GM19328 (cell line): ENCODE measurements at regions not wholly inside any gene's neighbourhood (a gene's known extent, or its start where the extent isn't known, plus 50 kb on each side); places are given as distances from the start of the nearest gene placed in this dataset.
"Not testable (repeated sequence)": the region's sequence is repeated elsewhere in the genome, so short reads cannot be mapped to it uniquely, and the experiment has no call there.

Experiments
- ATAC-seq: cut with Tn5 transposase; IDR thresholded peaks from one replicate; pipeline ENCODE4 v1.9.1; 2021; ENCODE audit warnings: mild to moderate bottlenecking, moderate library complexity; ENCODE audit not compliant: unreplicated experiment

GRCh38 chr14:44788612-44789011 is 173.1 kb downstream of the KLHL28 start:
- ATAC-seq = no peak

DNA sequence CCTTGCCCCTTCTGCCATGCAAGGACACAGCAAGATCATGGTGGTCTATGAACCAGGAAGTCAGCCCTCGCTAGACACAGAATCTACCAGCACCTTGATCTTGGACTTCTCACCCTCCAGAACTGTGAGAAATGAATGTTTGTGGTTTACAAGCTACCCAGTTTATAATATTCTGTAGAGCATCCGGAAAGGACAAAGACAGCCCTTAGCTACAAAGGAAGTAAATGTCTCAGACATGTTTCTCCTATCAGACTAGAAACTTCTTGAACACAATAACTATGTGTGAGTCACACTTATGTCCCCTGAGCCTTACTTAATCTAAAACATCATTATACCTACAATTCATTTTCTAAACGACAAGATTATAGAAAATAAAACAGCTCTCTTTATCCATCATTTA is 176.7 kb downstream of the KLHL28 start:
- no peak for ATAC-seq

DNA sequence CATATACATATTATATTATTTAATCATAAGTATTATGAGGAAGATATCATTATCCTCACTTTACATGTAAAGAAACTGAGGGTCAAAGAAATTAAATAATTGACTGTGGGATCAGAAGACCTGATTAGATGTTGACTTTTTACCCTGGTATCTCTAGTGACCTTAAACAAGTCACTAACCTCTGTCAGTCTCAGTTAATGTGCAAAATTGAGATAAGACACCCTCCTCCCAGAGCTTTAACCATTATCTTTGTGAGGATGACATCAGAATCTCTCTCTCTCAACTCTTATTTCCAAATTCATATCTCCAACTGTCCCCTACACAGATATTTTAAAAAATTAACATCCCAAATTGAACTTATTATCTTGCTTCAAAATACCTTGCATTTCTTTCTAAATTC is 177.8 kb downstream of the KLHL28 start:
- no peak for ATAC-seq

DNA sequence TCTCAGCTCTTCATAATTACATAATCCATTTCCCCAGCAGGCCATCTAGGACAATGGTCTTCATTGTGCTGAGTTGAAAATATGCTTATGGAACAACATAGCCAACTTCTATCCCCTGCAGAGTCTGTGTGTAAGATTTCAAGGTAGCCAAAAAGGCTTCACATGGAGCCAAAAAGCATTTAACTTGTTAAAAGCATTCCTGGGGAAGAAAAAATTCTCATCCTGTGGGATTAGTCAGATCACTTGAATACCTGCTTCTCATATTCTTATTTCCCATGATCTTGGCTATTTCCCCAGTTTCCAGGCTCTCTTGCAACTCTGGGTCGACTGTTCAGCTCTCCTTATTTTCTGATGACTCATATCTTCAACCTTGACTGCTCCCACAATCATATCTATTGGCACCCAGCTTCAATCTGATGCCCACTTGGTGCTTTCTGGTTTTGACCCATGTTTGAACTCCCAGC is 178.9 kb downstream of the KLHL28 start:
- ATAC-seq = no peak

DNA sequence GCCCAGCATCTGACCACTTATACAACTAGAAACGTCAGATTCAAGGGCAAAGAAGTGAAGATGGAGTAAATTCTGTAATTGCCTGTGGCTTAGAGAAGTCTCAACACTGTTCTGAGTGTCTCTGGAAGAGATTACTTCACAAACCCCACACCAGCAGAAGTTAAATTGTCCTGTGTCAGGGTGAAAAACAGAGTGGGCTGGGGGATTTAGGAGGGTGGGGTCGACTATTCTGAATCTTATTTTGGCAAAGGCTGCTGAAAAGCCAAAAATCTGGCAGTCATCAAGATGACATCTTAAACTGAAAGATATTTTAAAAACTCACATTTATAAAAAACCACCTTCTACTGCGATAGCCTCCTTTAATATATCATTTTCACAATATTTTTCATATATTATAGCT is 180.8 kb downstream of the KLHL28 start:
- no peak for ATAC-seq

GRCh38 chr14:44778604-44779003 is 183.1 kb downstream of the KLHL28 start:
- no peak for ATAC-seq

GRCh38 chr14:44777584-44777983 is 184.2 kb downstream of the KLHL28 start:
- ATAC-seq = no peak

- no peak for ATAC-seq
These were observed 186.5 kb downstream of the KLHL28 start for GRCh38 chr14:44775248-44775647.

GRCh38 chr14:44774396-44774795 is 187.4 kb downstream of the KLHL28 start:
- ATAC-seq = no peak

- ATAC-seq = no peak
These were observed 190.3 kb downstream of the KLHL28 start for GRCh38 chr14:44771496-44771895.

DNA sequence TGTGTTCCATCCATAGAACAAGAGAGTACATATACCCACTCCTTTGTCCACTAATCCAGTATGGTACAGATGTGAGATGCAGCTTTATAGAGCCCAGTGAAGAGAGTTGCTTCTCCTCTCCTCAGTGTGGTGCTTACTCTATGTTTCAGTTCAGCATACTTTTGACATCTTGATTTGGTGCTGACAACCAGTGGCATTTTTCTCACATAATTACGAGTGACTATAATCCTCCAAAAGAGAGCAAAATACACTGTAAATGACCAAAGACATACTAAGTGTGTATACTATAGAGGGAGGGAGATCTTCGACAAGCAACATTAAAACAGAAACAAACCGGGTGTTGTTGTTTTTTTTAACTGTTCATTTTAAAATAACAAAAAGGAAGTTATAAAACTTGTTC is 191.5 kb downstream of the KLHL28 start:
- no peak for ATAC-seq

- no peak for ATAC-seq
These were observed 192.8 kb downstream of the KLHL28 start for GRCh38 chr14:44768935-44769334.

GRCh38 chr14:44767646-44768173 is 194.0 kb downstream of the KLHL28 start:
- no peak for ATAC-seq

DNA sequence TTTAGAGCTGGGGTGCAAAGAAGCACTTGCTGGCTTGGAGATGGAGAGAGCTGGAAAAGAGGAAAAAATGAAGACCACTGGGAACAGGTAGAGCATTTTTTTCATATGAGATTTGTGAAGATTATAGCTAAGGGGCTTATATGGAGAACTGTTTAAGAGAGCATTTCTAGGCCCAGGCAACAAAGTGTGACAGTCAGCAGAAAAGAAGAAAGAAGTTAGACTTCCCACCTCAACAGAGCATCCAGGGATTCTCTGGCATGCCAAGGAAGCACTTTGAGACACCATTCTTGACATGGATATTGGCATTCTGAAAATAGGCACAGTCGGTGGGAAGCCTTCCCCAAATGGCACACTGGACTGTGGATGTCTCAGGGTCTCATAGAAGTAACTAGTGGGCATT is 195.5 kb downstream of the KLHL28 start:
- ATAC-seq = no peak

DNA sequence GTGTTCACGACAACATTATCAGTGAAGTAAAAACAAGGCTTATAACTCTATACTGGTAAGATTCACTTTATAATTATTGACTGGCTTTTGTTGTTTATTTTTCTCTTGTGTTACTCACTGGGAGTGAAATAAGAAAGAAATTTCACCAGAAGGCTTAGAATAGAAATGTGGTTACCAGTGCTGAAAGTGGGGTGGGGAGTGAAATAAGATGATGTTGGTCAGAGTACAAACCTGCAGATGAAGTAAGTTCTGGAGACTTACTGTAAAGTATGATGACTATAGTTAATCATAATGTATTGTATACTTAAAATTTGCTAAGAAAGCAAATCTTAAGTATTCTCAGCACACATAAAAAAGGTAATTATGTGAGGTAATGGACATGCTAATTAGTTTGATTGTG is 198.4 kb downstream of the KLHL28 start:
- no peak for ATAC-seq

DNA sequence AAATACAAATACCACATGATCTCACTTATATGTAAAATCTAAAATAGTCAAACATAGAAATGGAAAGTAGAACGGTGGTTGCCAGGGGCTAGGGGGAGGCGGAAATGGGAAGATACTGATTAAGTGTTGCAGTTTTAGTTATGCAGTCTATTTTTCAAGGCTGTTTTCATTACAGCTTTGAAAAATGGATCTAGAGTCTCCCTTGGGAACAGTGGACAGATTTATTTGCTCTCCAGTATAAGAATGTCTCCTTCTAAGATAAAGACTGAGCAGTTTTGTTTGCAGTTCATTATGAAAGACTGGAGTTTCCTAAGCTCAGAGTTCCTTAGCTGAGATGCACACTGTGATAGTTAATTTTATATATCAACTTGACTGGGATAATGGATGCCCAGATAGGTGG is 202.5 kb downstream of the KLHL28 start:
- no peak for ATAC-seq

DNA sequence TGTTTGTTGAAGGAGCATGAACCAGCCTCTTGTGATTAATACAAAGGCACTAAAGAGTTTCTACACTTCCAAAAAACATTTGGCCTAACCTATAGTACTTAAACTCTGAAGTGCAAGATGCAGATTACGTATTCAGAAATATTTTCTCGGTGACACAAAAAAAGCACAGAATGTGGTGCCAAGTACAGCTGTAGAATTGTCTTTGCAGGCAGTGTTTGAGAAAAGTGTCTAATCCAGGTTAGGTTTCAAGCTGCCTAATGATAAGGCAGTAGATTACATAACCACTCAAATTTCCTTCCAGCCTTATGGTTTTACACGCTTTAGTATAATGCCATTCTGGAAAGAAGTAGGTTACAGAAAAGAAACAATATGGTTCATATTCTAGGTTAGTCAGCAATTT is 205.2 kb downstream of the KLHL28 start:
- ATAC-seq = no peak

GRCh38 chr14:44745371-44745770 is 216.4 kb downstream of the KLHL28 start:
- no peak for ATAC-seq

GRCh38 chr14:44742202-44742601 is 219.5 kb downstream of the KLHL28 start:
- ATAC-seq = no peak

- ATAC-seq = no peak
These were observed 220.3 kb downstream of the KLHL28 start for GRCh38 chr14:44741431-44741830.

GRCh38 chr14:44736326-44736725 is 225.4 kb downstream of the KLHL28 start:
- no peak for ATAC-seq

DNA sequence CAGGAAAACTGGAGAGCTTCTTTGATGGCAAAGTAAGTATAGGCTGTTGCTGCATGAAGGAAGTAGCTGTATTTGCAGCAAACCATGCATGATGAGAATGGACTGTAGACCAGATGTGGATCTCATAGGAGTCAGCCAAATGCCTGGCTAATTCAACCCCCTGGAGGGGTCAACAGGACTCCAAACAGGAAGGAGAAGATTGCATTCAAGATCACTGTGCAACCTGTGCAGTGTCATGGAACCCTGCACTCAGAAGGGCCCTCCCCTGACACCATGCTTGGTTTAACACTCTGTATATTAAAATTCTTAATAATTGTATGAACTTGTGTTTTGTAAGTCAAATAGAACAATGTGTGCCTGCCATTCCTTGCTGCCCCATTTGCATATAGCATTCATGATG is 225.1 kb upstream of the FSCB start:
- no peak for ATAC-seq

GRCh38 chr14:44730860-44731259 is 223.8 kb upstream of the FSCB start:
- ATAC-seq = no peak

- ATAC-seq = not testable (repeated sequence)
These were observed 214.3 kb upstream of the FSCB start for GRCh38 chr14:44721395-44721794.
